ENCODE measurements at regions not wholly inside any gene's neighbourhood (a gene's known extent, or its start where the extent isn't known, plus 50 kb on each side); places are given as distances from the start of the nearest gene placed in this dataset.
"Not testable (repeated sequence)": the region's sequence is repeated elsewhere in the genome, so short reads cannot be mapped to it uniquely, and the experiment has no call there.

GRCh38 chr2:58386904-58387303, 145.8 kb upstream of the FANCL start:
- TF ChIP-seq CTCF, POLR2A, EP300 (IDR thresholded peaks at IDR 0.05): not testable (repeated sequence)
